Activated CD8-positive, alpha-beta T cell treated with anti-CD3 and anti-CD28 coated beads, Interleukin-2, amount 10 ng/mL, durations not matched to agents 7 days and 5 days (primary cell): ENCODE measurements at regions not wholly inside any gene's neighbourhood (a gene's known extent, or its start where the extent isn't known, plus 50 kb on each side); places are given as distances from the start of the nearest gene placed in this dataset.
"Not testable (repeated sequence)": the region's sequence is repeated elsewhere in the genome, so short reads cannot be mapped to it uniquely, and the experiment has no call there.

Experiments used
- ATAC-seq: fragments of 150-1000 bp; cut with Tn5 transposase; one replicate; pipeline ENCODE4 v1.10.0; 2021; ENCODE audit warnings: moderate library complexity
- CTCF ChIA-PET: fragments of 350-600 bp; sonication (Branson Sonifier 250); formaldehyde crosslinking; loops from one replicate; lab custom pipeline; 2021; ENCODE audit warnings: antibody characterized with exemption; lab: Charles Lee
- POLR2A ChIA-PET: fragments of 350-600 bp; sonication (Branson Sonifier 250); formaldehyde crosslinking; loops from one replicate; lab custom pipeline; 2021; ENCODE audit warnings: antibody characterized with exemption; lab: Charles Lee
- DNase-seq: peaks from one replicate; pipeline ENCODE4 v3.0.0-alpha.2; 2020
- H3K27ac Mint-ChIP-seq: one replicate; pipeline ENCODE4 v1.8.0; 2021; ENCODE audit warnings: mild to moderate bottlenecking, mixed read lengths
- H3K27me3 Mint-ChIP-seq: one replicate; pipeline ENCODE4 v1.8.0; 2021; ENCODE audit warnings: low read depth, mixed read lengths
- H3K36me3 Mint-ChIP-seq: one replicate; pipeline ENCODE4 v1.8.0; 2021; ENCODE audit warnings: low read depth, mixed read lengths
- H3K4me1 Mint-ChIP-seq: one replicate; pipeline ENCODE4 v1.8.0; 2021; ENCODE audit warnings: low read depth, mixed read lengths
- H3K4me3 Mint-ChIP-seq: one replicate; pipeline ENCODE4 v1.8.0; 2021; ENCODE audit warnings: mild to moderate bottlenecking, mixed read lengths
- H3K9me3 Mint-ChIP-seq: one replicate; pipeline ENCODE4 v1.8.0; 2022; ENCODE audit warnings: mixed read lengths; ENCODE audit not compliant: insufficient read depth

- Mint-ChIP-seq H3K27me3 (peaks cover 9% of the 10 kb centered on the region), H3K27ac (no peak overlapping the region), H3K36me3 (no peaks in the 10 kb centered on the region), H3K4me1 (no peaks in the 10 kb centered on the region), H3K4me3 (no peak overlapping the region), H3K9me3 (no peaks in the 10 kb centered on the region)
- DNase-seq, result no peak
- ChIA-PET POLR2A (no interaction called here), CTCF (interaction anchor here (0.6 kb wide), 1 partner anchor 20 kb away, joined by 3 read pairs; no protein-coding TSS in a partner anchor)
- ATAC-seq, result no peak
Measured at GRCh38 chr6:37766717-37767116, 52.8 kb upstream of the ZFAND3 start.

- CTCF ChIA-PET, result interaction anchor here (0.6 kb wide), 1 partner anchor 914 kb away, joined by 3 read pairs; no protein-coding TSS in a partner anchor
- Mint-ChIP-seq H3K27ac (no peak overlapping the region), H3K36me3 (no peaks in the 10 kb centered on the region), H3K4me3 (no peak overlapping the region), H3K4me1 (no peaks in the 10 kb centered on the region), H3K9me3 (no peaks in the 10 kb centered on the region), H3K27me3 (peaks cover 11% of the 10 kb centered on the region)
- POLR2A ChIA-PET, result no interaction called here
- ATAC-seq (no peak), DNase-seq (no peak)
Measured at GRCh38 chr6:37765182-37765775, 54.2 kb upstream of the ZFAND3 start.

- ChIA-PET POLR2A (no interaction called here), CTCF (no interaction called here)
- ATAC-seq (no peak), DNase-seq (no peak)
- no peaks in the 10 kb centered on the region for H3K4me1 Mint-ChIP-seq
- no peaks in the 10 kb centered on the region for H3K36me3 Mint-ChIP-seq
- H3K27ac Mint-ChIP-seq, result no peak overlapping the region
- no peaks in the 10 kb centered on the region for H3K9me3 Mint-ChIP-seq
- H3K27me3 Mint-ChIP-seq, result peaks cover 10% of the 10 kb centered on the region
- no peak overlapping the region for H3K4me3 Mint-ChIP-seq
Measured at GRCh38 chr6:37763413-37763812, 56.1 kb upstream of the ZFAND3 start.

- ChIA-PET POLR2A (no interaction called here), CTCF (no interaction called here)
- no peaks in the 10 kb centered on the region for H3K9me3 Mint-ChIP-seq
Measured at GRCh38 chr6:37762806-37763205, 56.7 kb upstream of the ZFAND3 start.

GRCh38 chr6:37761554-37762271 is 57.8 kb upstream of the ZFAND3 start:
- CTCF ChIA-PET, result no interaction called here
- DNase-seq (no peak), ATAC-seq (no peak)
- Mint-ChIP-seq H3K4me3 (no peak overlapping the region), H3K27ac (no peak overlapping the region), H3K36me3 (no peaks in the 10 kb centered on the region), H3K27me3 (peaks cover 14% of the 10 kb centered on the region), H3K4me1 (no peaks in the 10 kb centered on the region), H3K9me3 (no peaks in the 10 kb centered on the region)
- POLR2A ChIA-PET, result no interaction called here

More at GRCh38 chr6:37762806-37763205, 56.7 kb upstream of the ZFAND3 start:
- H3K27me3 Mint-ChIP-seq, result peaks cover 10% of the 10 kb centered on the region
- no peak overlapping the region for H3K4me3 Mint-ChIP-seq
- H3K27ac Mint-ChIP-seq, result no peak overlapping the region
- no peak for DNase-seq
- no peaks in the 10 kb centered on the region for H3K36me3 Mint-ChIP-seq
- ATAC-seq, result no peak
- H3K4me1 Mint-ChIP-seq, result no peaks in the 10 kb centered on the region

- CTCF ChIA-PET, result no interaction called here
- no peak overlapping the region for H3K27ac Mint-ChIP-seq
Measured at GRCh38 chr6:37759221-37760144, 60.0 kb upstream of the ZFAND3 start.

GRCh38 chr6:37758647-37759046 is 60.9 kb upstream of the ZFAND3 start:
- no peak for DNase-seq
- no peaks in the 10 kb centered on the region for H3K4me1 Mint-ChIP-seq
- POLR2A ChIA-PET, result no interaction called here
- H3K4me3 Mint-ChIP-seq, result no peak overlapping the region
- peaks cover 11% of the 10 kb centered on the region for H3K27me3 Mint-ChIP-seq
- no peaks in the 10 kb centered on the region for H3K9me3 Mint-ChIP-seq
- CTCF ChIA-PET, result no interaction called here
- no peaks in the 10 kb centered on the region for H3K36me3 Mint-ChIP-seq
- no peak overlapping the region for H3K27ac Mint-ChIP-seq
- no peak for ATAC-seq

More at GRCh38 chr6:37759221-37760144, 60.0 kb upstream of the ZFAND3 start:
- Mint-ChIP-seq H3K27me3 (peaks cover 12% of the 10 kb centered on the region), H3K36me3 (no peaks in the 10 kb centered on the region), H3K4me1 (no peaks in the 10 kb centered on the region), H3K9me3 (no peaks in the 10 kb centered on the region), H3K4me3 (no peak overlapping the region)
- no peak for DNase-seq
- no peak for ATAC-seq
- POLR2A ChIA-PET, result no interaction called here

GRCh38 chr6:37758234-37758633 is 60.6 kb upstream of the MDGA1 start:
- DNase-seq, result no peak
- no peak overlapping the region for H3K4me3 Mint-ChIP-seq
- peaks cover 11% of the 10 kb centered on the region for H3K27me3 Mint-ChIP-seq
- no peak for ATAC-seq
- no peaks in the 10 kb centered on the region for H3K4me1 Mint-ChIP-seq
- H3K36me3 Mint-ChIP-seq, result no peaks in the 10 kb centered on the region
- ChIA-PET CTCF (no interaction called here), POLR2A (no interaction called here)
- no peak overlapping the region for H3K27ac Mint-ChIP-seq
- H3K9me3 Mint-ChIP-seq, result no peaks in the 10 kb centered on the region

GRCh38 chr6:37757381-37757780 is 59.7 kb upstream of the MDGA1 start:
- ChIA-PET CTCF (no interaction called here), POLR2A (no interaction called here)
- no peaks in the 10 kb centered on the region for H3K36me3 Mint-ChIP-seq
- H3K4me3 Mint-ChIP-seq, result no peak overlapping the region
- no peaks in the 10 kb centered on the region for H3K9me3 Mint-ChIP-seq
- peaks cover 11% of the 10 kb centered on the region for H3K27me3 Mint-ChIP-seq
- no peak for DNase-seq
- no peaks in the 10 kb centered on the region for H3K4me1 Mint-ChIP-seq
- H3K27ac Mint-ChIP-seq, result no peak overlapping the region
- ATAC-seq, result no peak

- ChIA-PET CTCF (interaction anchor here (0.8 kb wide), 1 partner anchor 35 kb away, joined by 3 read pairs; no protein-coding TSS in a partner anchor), POLR2A (interaction anchor here (0.6 kb wide), 1 partner anchor 312 kb away, joined by 3 read pairs; no protein-coding TSS in a partner anchor)
- DNase-seq, result no peak
- Mint-ChIP-seq H3K4me1 (no peaks in the 10 kb centered on the region), H3K9me3 (no peaks in the 10 kb centered on the region), H3K27me3 (peaks cover 11% of the 10 kb centered on the region), H3K4me3 (no peak overlapping the region), H3K36me3 (no peaks in the 10 kb centered on the region), H3K27ac (no peak overlapping the region)
- ATAC-seq, result no peak
Measured at GRCh38 chr6:37756135-37756534, 58.5 kb upstream of the MDGA1 start.

GRCh38 chr6:37752718-37753117 is 55.0 kb upstream of the MDGA1 start:
- POLR2A ChIA-PET, result no interaction called here
- H3K36me3 Mint-ChIP-seq, result no peaks in the 10 kb centered on the region
- peaks cover 5% of the 10 kb centered on the region for H3K27me3 Mint-ChIP-seq
- H3K4me3 Mint-ChIP-seq, result no peak overlapping the region
- no peak for ATAC-seq
- CTCF ChIA-PET, result no interaction called here
- DNase-seq, result no peak
- H3K4me1 Mint-ChIP-seq, result no peaks in the 10 kb centered on the region
- no peaks in the 10 kb centered on the region for H3K9me3 Mint-ChIP-seq
- H3K27ac Mint-ChIP-seq, result no peak overlapping the region

- H3K27me3 Mint-ChIP-seq, H3K36me3 Mint-ChIP-seq, H3K9me3 Mint-ChIP-seq, H3K4me3 Mint-ChIP-seq, H3K4me1 Mint-ChIP-seq, ATAC-seq, CTCF ChIA-PET, DNase-seq, POLR2A ChIA-PET, H3K27ac Mint-ChIP-seq: not testable (repeated sequence)
Measured at GRCh38 chr6:37749367-37749766, 51.7 kb upstream of the MDGA1 start.
